GM19468 (cell line): ENCODE measurements at regions not wholly inside any gene's neighbourhood (a gene's known extent, or its start where the extent isn't known, plus 50 kb on each side); places are given as distances from the start of the nearest gene placed in this dataset.

Source experiments
- ATAC-seq: cut with Tn5 transposase; IDR thresholded peaks from one replicate; pipeline ENCODE4 v1.9.1; 2021; ENCODE audit warnings: mild to moderate bottlenecking, moderate library complexity, moderate number of reproducible peaks; ENCODE audit not compliant: unreplicated experiment; ENCODE audit errors: extremely low read depth

GRCh38 chr14:65303190-65303898 lies 109.2 kb upstream of the FUT8 start:
- ATAC-seq, result no peak

DNA sequence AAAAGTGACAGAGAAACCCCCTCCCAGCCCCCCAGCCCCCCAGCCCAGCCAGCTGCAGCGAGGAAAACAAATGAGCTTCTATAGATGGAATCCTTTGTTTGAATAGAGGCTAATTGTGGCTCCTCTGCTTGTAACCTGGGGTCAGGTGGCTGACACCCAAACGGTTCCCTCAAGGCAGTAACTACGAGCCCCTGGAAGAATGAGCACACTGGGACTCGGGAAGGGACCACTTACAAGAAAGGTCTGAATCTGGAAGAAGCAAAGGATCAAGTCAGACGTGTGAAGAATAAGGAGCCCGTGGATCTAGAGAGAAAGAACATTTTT lies 108.7 kb upstream of the FUT8 start:
- ATAC-seq, result no peak

GRCh38 chr14:65304239-65304638 lies 108.3 kb upstream of the FUT8 start:
- ATAC-seq, result no peak

DNA sequence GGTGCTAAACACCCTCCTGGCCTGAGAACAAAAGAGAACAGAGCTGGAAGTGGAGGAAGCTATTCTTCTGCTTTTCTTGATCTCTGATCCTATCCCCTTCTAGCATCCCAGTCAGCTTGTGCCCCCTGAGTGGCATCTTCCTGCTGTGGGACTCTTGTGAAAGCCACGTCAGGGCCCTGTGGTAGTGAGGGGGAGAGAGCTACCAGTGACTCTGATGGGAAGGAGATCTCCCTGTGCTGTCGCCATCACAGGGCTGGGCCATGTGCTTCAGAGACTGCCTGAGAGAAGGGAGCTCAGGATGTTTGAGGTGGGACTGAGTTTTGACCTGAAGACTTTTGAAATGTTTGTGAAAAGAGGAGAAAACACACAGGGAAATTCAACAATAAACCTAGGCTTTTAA lies 107.6 kb upstream of the FUT8 start:
- no peak for ATAC-seq

DNA sequence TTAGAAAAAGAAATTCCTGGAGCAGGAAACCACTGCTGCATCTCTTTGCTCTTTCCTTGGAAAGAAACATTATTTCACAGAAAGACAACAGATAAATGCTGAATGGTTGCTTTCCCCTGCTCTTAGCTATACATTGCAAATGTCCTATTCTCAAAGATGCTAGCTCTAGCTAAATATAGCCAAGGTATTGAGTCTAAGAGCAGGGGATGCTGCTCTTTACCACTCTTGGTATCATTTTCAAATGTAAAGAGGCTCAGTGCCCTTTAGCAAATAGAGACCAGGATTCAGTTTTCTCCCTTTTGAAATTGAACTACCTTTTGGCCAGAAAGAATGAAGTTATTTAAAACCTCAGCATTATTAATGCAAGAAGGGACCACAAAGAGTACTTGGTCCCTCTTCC lies 104.0 kb upstream of the FUT8 start:
- ATAC-seq, result no peak

- ATAC-seq, result no peak
Measured at GRCh38 chr14:65310568-65310967, 102.0 kb upstream of the FUT8 start.

DNA sequence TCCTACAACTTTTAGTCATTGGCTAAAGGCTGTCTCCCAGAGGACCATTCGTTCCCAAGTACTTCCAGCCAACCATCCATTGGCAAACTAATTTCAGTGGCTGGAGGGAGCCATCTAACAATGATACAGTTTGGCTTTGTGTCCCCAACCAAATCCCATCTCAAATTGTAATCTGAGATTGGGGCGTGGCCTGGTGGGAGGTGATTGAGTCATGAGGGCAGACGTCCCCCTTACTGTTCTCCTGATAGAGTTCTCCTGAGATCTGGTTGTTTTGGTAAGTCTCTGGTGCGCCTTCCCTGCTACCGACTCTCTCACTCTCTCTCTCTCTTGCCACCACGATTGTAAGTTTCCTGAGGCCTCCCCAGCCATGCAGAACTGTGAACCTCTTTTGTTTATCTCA lies 99.7 kb upstream of the FUT8 start:
- no peak for ATAC-seq

GRCh38 chr14:65318636-65319506 lies 93.7 kb upstream of the FUT8 start:
- ATAC-seq, result peak; percentile 67

- no peak for ATAC-seq
Measured at GRCh38 chr14:65320661-65321308, 91.7 kb upstream of the FUT8 start.

DNA sequence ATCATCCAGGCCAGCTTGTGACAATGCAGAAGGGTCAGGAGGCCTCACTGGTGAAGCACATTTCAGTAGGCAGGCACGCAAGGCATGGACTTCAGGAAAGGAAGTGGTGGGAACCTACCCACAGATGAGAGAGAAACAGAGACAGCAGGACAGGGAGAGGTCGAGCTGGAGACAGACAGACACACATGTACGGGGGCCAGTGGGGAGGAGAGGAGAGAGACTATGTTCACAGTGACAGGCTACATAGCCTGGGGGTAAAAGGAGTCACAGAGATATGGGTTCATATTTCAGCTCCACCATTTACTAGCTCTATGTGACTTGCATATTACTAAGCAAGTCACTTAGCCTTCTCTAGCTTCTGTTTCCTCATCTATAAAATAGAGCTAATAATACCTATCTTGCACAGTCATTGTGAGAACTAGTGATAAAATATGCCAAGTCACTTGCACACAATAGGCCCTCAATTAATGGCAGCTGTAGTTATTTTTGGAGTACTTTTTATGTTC lies 91.1 kb upstream of the FUT8 start:
- no peak for ATAC-seq

GRCh38 chr14:65329481-65329880 lies 83.0 kb upstream of the FUT8 start:
- ATAC-seq, result no peak

GRCh38 chr14:65329911-65330310 lies 82.6 kb upstream of the FUT8 start:
- ATAC-seq, result no peak

DNA sequence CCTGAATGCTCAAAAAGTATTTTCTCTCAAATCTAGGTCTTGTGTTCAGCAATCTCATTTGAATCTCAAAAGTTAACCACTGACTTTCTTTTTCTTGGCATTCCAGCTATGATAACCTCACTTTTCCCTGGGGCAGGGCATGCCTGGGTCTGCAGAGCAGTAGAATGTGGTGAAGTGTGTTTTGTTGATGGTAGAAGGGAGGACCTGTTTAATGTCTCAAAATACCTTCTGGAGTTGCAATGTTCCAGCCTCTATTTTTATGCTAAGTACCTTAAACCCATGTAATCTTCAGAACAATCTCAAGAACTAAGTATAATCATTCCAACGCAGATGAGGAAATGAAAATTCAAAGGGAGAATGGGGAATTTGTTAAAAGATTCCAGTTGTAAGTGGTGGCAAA lies 82.1 kb upstream of the FUT8 start:
- ATAC-seq, result no peak

DNA sequence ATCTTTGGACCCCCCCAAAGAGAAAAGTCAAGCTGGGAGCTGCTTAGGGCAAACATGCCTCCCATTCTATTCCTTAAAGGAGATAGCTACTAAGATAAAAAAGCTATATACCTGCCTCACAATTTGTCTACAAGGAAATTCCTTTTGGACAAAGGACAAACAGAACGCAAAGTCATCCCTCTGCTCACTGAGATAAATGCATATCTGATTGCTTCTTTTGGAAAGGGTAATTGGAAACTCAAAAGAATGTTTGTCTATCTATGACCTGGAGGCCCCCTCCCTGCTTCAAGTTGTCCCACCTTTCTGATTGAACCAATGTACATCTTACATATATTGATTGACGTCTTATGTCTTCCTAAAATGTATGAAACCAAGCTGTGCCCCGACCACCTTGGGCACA lies 80.9 kb upstream of the FUT8 start:
- no peak for ATAC-seq

- no peak for ATAC-seq
Measured at GRCh38 chr14:65332141-65332871, 80.2 kb upstream of the FUT8 start.

GRCh38 chr14:65333943-65334687 lies 78.4 kb upstream of the FUT8 start:
- ATAC-seq, result no peak

GRCh38 chr14:65334765-65335410 lies 77.6 kb upstream of the FUT8 start:
- no peak for ATAC-seq

- no peak for ATAC-seq
Measured at GRCh38 chr14:65335411-65335947, 77.1 kb upstream of the FUT8 start.

DNA sequence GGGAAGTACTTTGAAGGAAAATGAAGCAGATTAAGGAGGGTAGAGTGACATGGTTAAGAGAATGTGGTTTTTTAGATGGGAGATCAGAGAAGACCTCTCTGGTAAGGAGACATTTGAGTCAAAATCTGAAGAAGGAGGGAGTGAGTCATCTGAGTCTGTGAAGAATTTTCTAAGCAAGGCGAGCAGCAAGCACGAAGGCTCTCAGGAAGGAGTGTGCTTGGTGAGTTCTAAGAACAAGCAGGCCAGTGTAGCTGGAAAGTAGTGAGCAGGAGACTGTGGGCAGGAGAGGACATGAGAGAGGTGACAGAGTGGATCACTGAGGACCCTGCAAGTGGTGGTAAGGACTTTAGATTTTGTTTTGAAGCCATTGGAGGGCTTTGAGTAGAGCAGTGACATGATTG lies 76.3 kb upstream of the FUT8 start:
- no peak for ATAC-seq
